ENCODE measurements at regions not wholly inside any gene's neighbourhood (a gene's known extent, or its start where the extent isn't known, plus 50 kb on each side); places are given as distances from the start of the nearest gene placed in this dataset.

DNA sequence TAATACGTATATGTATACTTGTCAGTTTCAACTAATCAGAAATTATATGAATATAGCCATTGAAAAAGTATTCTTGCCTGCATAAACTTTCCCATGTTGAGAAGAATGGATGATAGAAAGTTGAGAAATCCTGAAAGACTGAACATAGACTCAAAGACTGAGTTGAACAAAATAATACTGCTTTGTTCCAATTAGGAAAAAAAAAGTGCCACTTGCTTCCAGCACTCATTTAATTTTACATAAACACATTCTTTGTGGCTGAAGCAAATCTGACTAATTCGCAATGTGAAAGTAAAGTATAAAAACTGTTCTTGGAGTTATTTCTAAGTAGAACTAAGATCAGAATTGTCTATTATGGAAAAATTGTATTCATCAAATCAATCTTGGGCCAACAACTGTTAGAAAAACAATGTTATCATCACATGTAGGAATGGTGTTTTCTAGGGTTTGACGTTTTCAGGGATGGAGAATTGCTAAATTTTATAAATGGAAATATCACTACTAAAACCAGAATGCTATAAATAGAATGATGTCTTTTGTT is 2334.6 kb downstream of the PCDH7 start:
- DNase-seq (ENCODE audit: low read depth in 1 of 2, low spot score in 1 of 2) (no peak), ATAC-seq (no peak), FAIRE-seq (no peak)
- Histone ChIP-seq H3K9me3 (no peaks in the 10 kb centered on the region), H3K27ac (no peak overlapping the region), H3K4me2 (no peak overlapping the region), H3K4me3 (no peak overlapping the region), H3K4me1 (no peaks in the 10 kb centered on the region)
- ChIA-PET CTCF (no interaction called here), POLR2A (no interaction called here)
- TF ChIP-seq, protein P1, sequence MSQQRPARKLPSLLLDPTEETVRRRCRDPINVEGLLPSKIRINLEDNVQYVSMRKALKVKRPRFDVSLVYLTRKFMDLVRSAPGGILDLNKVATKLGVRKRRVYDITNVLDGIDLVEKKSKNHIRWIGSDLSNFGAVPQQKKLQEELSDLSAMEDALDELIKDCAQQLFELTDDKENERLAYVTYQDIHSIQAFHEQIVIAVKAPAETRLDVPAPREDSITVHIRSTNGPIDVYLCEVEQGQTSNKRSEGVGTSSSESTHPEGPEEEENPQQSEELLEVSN (IDR thresholded peaks at IDR 0.05; ENCODE audit: borderline replicate concordance, low read depth): no peak
- TF ChIP-seq CHD2 (IDR thresholded peaks at IDR 0.05; ENCODE audit: low read length, partially characterized antibody) (no peak), TP53 (CRISPR knock-in tag; IDR thresholded peaks at IDR 0.05) (no peak), KDM1A (IDR thresholded peaks at IDR 0.05; ENCODE audit: low read depth) (no peak), ESRRA (IDR thresholded peaks at IDR 0.05; ENCODE audit: borderline replicate concordance, low read length) (no peak), NPAS2 (CRISPR knock-in tag; IDR thresholded peaks at IDR 0.05; ENCODE audit: borderline replicate concordance) (no peak), MAZ (IDR thresholded peaks at IDR 0.05; ENCODE audit: borderline replicate concordance, low read depth, low read length) (no peak), ZFP36 (IDR thresholded peaks at IDR 0.05; ENCODE audit: borderline replicate concordance, partially characterized antibody) (no peak), PHF8 (IDR thresholded peaks at IDR 0.05; ENCODE audit: borderline replicate concordance, low read depth) (no peak), HOXA7 (CRISPR knock-in tag; IDR thresholded peaks at IDR 0.05) (no peak)
- TF ChIP-seq, protein P2, sequence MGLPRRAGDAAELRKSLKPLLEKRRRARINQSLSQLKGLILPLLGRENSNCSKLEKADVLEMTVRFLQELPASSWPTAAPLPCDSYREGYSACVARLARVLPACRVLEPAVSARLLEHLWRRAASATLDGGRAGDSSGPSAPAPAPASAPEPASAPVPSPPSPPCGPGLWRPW (IDR thresholded peaks at IDR 0.05): no peak
- TF ChIP-seq, protein P3, sequence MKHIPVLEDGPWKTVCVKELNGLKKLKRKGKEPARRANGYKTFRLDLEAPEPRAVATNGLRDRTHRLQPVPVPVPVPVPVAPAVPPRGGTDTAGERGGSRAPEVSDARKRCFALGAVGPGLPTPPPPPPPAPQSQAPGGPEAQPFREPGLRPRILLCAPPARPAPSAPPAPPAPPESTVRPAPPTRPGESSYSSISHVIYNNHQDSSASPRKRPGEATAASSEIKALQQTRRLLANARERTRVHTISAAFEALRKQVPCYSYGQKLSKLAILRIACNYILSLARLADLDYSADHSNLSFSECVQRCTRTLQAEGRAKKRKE (CRISPR knock-in tag; IDR thresholded peaks at IDR 0.05; ENCODE audit: low read depth): no peak
- 41% methylated on average over 3 of the region's 3 CpGs for whole genome bisulfite sequencing (ENCODE audit: missing lambda C conversion rate)

DNA sequence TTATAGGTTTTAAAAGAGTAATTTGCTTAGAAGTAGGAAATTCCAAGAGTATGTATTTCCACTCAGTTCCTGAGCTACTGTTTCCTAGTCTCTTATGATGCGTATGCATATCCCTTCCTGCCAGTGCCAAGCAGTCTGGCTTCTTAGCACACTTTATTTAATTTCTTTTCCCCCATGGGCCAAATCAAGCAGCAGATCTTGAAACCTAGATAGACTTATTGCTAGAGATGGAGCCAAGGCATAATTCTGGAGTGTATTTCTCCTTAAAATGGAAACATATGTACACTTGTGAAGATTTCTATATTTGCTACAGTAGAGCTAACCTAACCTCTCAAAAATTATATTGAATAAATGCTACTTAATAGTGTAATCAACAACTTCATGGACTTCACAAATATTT is 2337.6 kb downstream of the PCDH7 start:
- no peak overlapping the region for H3K4me3 ChIP-seq
- H3K4me1 ChIP-seq: no peaks in the 10 kb centered on the region
- WGBS (ENCODE audit: missing lambda C conversion rate): 57% methylated on average over 1 of the region's 1 CpG
- no peaks in the 10 kb centered on the region for H3K9me3 ChIP-seq
- no peak overlapping the region for H3K27ac ChIP-seq
- no peak overlapping the region for H3K4me2 ChIP-seq
- ChIA-PET CTCF (no interaction called here), POLR2A (no interaction called here)
- DNase-seq (ENCODE audit: low read depth in 1 of 2, low spot score in 1 of 2) (no peak), FAIRE-seq (no peak), ATAC-seq (no peak)
- TF ChIP-seq HDAC2 (IDR thresholded peaks at IDR 0.05): no peak
- no peak for TF ChIP-seq HEYL (CRISPR knock-in tag; IDR thresholded peaks at IDR 0.05)
- TF ChIP-seq, protein P4, sequence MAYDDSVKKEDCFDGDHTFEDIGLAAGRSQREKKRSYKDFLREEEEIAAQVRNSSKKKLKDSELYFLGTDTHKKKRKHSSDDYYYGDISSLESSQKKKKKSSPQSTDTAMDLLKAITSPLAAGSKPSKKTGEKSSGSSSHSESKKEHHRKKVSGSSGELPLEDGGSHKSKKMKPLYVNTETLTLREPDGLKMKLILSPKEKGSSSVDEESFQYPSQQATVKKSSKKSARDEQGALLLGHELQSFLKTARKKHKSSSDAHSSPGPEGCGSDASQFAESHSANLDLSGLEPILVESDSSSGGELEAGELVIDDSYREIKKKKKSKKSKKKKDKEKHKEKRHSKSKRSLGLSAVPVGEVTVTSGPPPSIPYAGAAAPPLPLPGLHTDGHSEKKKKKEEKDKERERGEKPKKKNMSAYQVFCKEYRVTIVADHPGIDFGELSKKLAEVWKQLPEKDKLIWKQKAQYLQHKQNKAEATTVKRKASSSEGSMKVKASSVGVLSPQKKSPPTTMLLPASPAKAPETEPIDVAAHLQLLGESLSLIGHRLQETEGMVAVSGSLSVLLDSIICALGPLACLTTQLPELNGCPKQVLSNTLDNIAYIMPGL (CRISPR knock-in tag; IDR thresholded peaks at IDR 0.05; ENCODE audit: borderline replicate concordance): no peak
- no peak for TF ChIP-seq POLR2A (IDR thresholded peaks at IDR 0.05; ENCODE audit: low read length)
- TF ChIP-seq RAD21 (conservative IDR thresholded peaks at IDR 0.05 in 1 of 2, IDR thresholded peaks at IDR 0.05 in 1 of 2): no peak
- no peak for TF ChIP-seq ESRRA (IDR thresholded peaks at IDR 0.05; ENCODE audit: borderline replicate concordance, low read length)
- TF ChIP-seq ZC3H11A (IDR thresholded peaks at IDR 0.05): no peak
- no peak for TF ChIP-seq BHLHE40 (IDR thresholded peaks at IDR 0.05; ENCODE audit: low read depth, low read length)
- TF ChIP-seq, protein P1 (IDR thresholded peaks at IDR 0.05; ENCODE audit: borderline replicate concordance, low read depth): no peak
- no peak for TF ChIP-seq CEBPB (IDR thresholded peaks at IDR 0.05)
- no peak for TF ChIP-seq RCOR1 (IDR thresholded peaks at IDR 0.05; ENCODE audit: low read depth, low read length)
- no peak for TF ChIP-seq MAFK (IDR thresholded peaks at IDR 0.05; ENCODE audit: partially characterized antibody)
- TF ChIP-seq RARB (CRISPR knock-in tag; IDR thresholded peaks at IDR 0.05): no peak
- no peak for TF ChIP-seq KDM5A (IDR thresholded peaks at IDR 0.05)
